ENCODE measurements at regions not wholly inside any gene's neighbourhood (a gene's known extent, or its start where the extent isn't known, plus 50 kb on each side); places are given as distances from the start of the nearest gene placed in this dataset.

- intact Hi-C loops (cut with DNase I): no loop called here
- DNase-seq: no peak
Measured at GRCh38 chr12:94762943-94763342, 112.6 kb upstream of the TMCC3 start.

DNA sequence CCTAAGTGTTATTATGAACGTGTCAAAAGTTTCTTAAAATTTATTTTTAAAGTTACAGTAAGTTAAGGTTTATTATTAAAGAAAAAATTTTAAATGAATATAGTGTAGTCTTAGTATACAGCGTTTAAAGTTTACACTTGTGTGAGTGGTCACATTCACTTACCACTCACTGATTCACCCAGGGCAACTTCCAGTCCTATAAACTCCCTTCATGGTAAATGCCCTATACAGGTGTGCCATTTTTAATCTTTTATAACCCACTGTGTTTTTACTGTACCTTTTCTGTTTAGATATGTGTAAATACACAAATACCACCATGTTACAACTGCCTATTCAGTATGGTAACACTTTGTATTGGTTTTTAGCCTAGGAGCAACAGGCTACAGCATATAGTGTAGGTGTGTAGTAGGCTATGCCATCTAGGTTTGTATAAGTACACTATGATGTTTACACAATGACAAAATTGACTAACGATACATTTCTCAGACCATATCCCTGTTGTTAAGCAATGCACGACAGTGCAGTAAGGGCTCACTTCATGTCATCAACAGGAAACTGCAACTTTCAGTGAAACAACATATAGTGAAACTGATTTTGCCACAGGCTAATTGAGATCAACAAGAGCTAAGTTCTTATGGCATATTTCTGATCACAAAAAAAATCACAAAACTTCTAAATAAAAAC lies 112.0 kb upstream of the TMCC3 start:
- intact Hi-C loops (cut with DNase I): no loop called here

DNA sequence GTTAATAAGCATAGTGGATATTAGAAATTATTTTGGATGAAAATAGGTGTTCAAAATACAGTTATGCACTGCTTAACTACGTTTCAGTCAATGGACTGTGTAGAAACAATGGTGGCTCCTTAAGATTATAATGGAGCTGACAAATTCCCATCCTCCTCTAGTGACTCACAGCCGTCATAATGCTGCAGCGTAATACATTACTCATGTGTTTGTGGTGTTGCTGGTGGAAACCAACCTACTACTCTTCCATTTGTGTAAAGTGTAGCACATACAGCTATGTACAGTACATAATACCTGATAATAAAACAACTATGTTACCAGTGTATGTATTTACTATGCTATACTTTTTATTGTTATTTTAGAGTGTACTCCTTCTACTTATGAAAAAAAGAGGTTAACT lies 111.2 kb upstream of the TMCC3 start:
- no peak for DNase-seq
- intact Hi-C loops (cut with DNase I): no loop called here

More for the DNA sequence above, 112.0 kb upstream of the TMCC3 start:
- DNase-seq: no peak

GRCh38 chr12:94760786-94761185 lies 110.4 kb upstream of the TMCC3 start:
- intact Hi-C loops (cut with DNase I): no loop called here

DNA sequence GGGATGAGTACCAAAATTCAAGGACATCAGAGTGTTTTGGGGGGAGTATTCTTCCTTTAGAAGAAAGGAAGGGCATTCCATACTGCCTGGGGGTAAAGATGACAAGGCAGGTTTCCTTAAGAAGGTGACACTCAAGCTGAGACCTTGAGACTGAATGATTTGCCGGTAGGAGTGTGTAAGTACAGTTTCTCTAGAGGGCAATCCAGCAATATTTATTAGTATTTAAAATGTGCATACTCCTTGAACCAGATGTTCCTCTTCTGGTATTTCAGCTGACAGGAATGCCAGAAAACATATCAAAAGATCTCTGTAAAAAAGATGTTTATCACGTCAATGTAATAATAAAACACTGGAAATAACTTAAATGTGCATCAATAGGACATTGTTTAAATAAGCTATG lies 106.4 kb upstream of the TMCC3 start:
- intact Hi-C loops (cut with DNase I): no loop called here

More at GRCh38 chr12:94760786-94761185, 110.4 kb upstream of the TMCC3 start:
- no peak for DNase-seq

GRCh38 chr12:94755598-94755997 lies 105.2 kb upstream of the TMCC3 start:
- intact Hi-C loops (cut with DNase I): no loop called here
- no peak for DNase-seq

More for the DNA sequence above, 106.4 kb upstream of the TMCC3 start:
- DNase-seq: no peak

DNA sequence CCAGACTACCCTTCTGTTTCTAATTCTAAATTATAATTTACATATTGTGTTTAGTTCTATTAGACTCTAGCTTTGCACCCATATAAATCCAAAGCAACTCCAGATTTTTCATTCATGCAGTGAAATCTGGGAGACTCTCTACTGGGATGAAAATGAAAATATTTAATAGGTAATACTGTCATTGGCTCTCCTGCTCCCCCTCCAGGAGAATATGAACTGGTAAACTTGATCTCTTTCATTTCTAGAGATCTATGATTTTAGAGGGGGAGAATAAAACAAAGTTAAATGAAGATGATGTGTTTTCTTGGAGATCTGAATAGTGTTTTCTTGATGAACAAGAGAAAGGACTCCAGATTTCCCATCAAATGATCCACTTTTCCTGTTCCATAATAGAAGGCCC lies 104.3 kb upstream of the TMCC3 start:
- intact Hi-C loops (cut with DNase I): no loop called here

GRCh38 chr12:94753036-94753679 lies 102.8 kb upstream of the TMCC3 start:
- intact Hi-C loops (cut with DNase I): loop anchor here (2.0 kb wide), 1 partner anchor 206 kb away; no protein-coding TSS in a partner anchor
- peak in 4 of 10 donors; percentile 21 to 78 (median 28) for DNase-seq

More for the DNA sequence above, 104.3 kb upstream of the TMCC3 start:
- DNase-seq: no peak

- DNase-seq: no peak
- intact Hi-C loops (cut with DNase I): no loop called here
Measured at GRCh38 chr12:94750864-94751263, 100.5 kb upstream of the TMCC3 start.

GRCh38 chr12:94749890-94750289 lies 99.5 kb upstream of the TMCC3 start:
- intact Hi-C loops (cut with DNase I): no loop called here
- no peak for DNase-seq

GRCh38 chr12:94749455-94749854 lies 99.1 kb upstream of the TMCC3 start:
- intact Hi-C loops (cut with DNase I): no loop called here
- DNase-seq: no peak

GRCh38 chr12:94748726-94749421 lies 98.5 kb upstream of the TMCC3 start:
- no peak for DNase-seq
- intact Hi-C loops (cut with DNase I): no loop called here

GRCh38 chr12:94745562-94745961 lies 95.2 kb upstream of the TMCC3 start:
- DNase-seq: no peak
- intact Hi-C loops (cut with DNase I): no loop called here

DNA sequence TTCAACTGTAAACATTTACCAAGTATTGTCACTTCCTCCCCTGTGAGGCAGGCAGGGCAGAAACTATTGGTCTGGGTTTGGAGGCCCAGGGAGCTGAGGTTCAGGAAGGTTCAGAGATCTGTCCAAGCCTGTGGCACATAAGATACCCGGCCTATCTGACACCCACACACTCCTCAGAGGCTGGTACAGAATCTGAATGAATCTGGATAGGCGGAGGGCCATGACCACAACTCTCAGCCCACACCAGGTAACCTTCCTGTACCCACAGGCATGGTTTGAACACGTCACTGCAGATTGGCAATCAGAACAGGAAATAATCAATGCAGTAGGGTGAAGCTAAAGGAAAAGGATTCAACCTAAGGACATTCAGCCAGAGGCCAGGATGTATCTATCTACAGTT lies 92.8 kb upstream of the TMCC3 start:
- intact Hi-C loops (cut with DNase I): no loop called here
- no peak for DNase-seq

- intact Hi-C loops (cut with DNase I): no loop called here
Measured at GRCh38 chr12:94740601-94741362, 90.4 kb upstream of the TMCC3 start.

GRCh38 chr12:94736820-94737219 lies 86.5 kb upstream of the TMCC3 start:
- intact Hi-C loops (cut with DNase I): no loop called here
- no peak for DNase-seq

More at GRCh38 chr12:94740601-94741362, 90.4 kb upstream of the TMCC3 start:
- DNase-seq: no peak

DNA sequence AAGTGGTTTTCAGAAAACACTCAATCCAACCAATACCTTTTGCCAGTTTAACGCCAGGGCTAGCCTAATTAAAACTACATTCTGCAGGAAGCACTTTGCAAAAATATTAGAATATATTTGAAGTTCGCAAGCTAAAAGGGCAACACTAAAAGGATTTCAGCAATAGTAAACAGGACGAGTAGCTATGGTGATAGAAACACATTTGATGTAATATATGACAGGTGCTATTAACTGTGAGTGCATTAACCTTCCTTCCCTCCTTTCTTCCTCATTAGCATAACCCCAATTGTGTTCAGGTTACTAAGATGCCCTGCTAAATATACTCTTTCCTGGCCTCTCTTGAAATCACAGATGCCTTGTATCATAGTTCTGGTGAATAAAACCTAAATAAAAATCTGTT lies 85.6 kb upstream of the TMCC3 start:
- no peak for DNase-seq

GRCh38 chr12:94733727-94734126 lies 83.4 kb upstream of the TMCC3 start:
- no peak for DNase-seq
- intact Hi-C loops (cut with DNase I): no loop called here

More for the DNA sequence above, 85.6 kb upstream of the TMCC3 start:
- intact Hi-C loops (cut with DNase I): no loop called here

DNA sequence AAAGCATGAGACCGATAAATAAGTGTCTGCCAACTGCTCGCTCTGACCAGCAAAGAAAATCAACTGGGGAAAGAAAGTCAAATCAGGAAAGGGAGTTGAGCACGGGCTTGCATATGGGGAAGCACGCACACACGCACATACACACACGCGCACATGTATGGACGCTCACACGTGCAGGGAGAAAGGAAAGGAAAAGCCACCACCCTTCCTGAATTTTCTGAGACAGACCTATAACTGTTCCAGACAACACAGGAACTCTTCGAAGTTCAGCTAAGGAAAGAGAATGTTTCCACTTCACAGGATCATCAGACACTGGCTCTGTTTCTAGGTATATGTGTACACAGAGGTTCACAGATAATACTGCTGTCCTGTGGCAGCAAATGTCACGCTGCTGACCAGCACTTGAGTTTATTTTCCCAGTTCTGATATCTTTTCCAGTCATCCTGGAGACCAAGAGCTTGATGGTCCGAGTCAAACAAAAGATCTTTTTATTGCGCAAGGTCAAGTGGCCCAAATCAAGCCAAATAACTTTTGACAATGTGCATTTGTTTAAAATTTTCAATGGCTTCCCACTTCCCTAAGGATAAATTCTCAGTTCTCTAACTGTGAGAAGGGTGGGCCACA lies 82.1 kb upstream of the TMCC3 start:
- intact Hi-C loops (cut with DNase I): no loop called here
- DNase-seq: no peak

DNA sequence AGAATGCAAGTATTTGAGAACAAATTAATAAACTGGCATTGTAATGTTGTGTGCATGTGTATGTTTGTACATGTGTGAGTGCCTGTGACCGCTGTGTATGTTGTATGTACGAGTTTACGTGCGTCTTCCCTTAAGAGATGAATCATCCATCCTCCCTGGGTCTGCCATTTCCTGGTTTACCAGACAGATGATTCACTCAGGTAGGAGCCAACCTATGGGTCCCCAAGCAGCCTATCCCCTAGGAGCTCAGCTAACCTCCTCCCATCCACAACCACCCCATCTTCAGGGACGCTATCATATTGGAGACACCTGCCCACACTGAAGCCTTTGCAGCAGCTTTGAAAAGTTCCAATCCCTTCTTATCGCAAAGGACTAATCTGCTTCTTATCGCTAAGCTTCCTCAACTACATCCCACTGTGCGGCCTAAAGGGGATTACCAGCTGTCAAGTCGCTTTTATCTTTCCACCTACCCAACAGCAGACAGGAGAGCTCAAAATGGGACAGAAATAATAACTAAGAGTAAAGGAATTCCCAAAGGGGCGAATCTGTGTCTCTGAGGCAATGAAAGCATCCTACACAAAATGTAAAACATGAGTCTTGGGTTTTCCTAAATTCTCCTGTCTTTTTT lies 81.5 kb upstream of the TMCC3 start:
- DNase-seq: no peak
- intact Hi-C loops (cut with DNase I): no loop called here

Measured in posterior cingulate gyrus (tissue), 11 donors.